Esophagus muscularis mucosa (tissue), 4 donors: ENCODE measurements at regions not wholly inside any gene's neighbourhood (a gene's known extent, or its start where the extent isn't known, plus 50 kb on each side); places are given as distances from the start of the nearest gene placed in this dataset.

Experiments
- CTCF ChIP-seq, 3 experiments: fragments of 200-600 bp in 2 of 3; fragments of 450-650 bp in 1 of 3; sonication (generic) in 2 of 3; IDR thresholded peaks; one replicate each; pipeline ENCODE4 v1.5.1; 2017 to 2019; ENCODE audit warnings: antibody characterized with exemption in 3 of 3, mild to moderate bottlenecking in 2 of 3, moderate library complexity in 1 of 3
- EP300 ChIP-seq: sonication (generic); formaldehyde crosslinking; IDR thresholded peaks from one replicate; pipeline ENCODE4 v1.6.1; 2017; ENCODE audit warnings: antibody characterized with exemption
- POLR2A ChIP-seq: fragments of 450-650 bp; IDR thresholded peaks from one replicate; pipeline ENCODE4 v1.6.1; 2017; ENCODE audit warnings: antibody characterized with exemption, moderate library complexity, mild to moderate bottlenecking, low read depth
- POLR2AphosphoS5 ChIP-seq, 2 donors: sonication (generic); formaldehyde crosslinking; IDR thresholded peaks; one replicate each; pipeline ENCODE4 v1.6.1; 2017; ENCODE audit warnings: antibody characterized with exemption in 2 of 2

DNA sequence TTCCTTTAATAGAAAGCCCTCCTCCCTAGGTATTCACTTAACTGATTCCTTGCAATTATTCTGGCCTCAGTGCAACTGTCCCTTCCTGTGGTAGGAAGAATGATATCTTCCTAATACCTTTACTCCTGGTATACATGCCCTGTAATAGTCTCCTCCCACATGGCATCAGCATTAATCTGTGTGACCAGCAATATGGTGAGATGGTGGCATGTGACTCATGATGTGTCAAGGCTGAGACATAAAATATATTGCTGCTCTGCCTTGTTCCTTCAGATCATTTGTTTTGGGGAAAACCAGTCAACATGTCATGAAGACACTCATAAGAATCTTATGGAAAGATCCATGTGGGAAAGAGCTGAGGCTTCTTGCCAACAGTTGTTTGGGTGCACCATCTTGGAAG, 149.1 kb upstream of the TRPM3 start:
- TF ChIP-seq CTCF (IDR thresholded peaks at IDR 0.05) (no peak), POLR2A (no peak), POLR2AphosphoS5 (IDR thresholded peaks at IDR 0.05) (no peak), EP300 (no peak)
